WTC11 (cell line): ENCODE measurements at regions not wholly inside any gene's neighbourhood (a gene's known extent, or its start where the extent isn't known, plus 50 kb on each side); places are given as distances from the start of the nearest gene placed in this dataset.

ENCODE experiments used
- ATAC-seq: fragments of 200-7000 bp; cut with Tn5 transposase; 2 replicates; pipeline ENCODE4 v1.10.0; 2021; ENCODE audit warnings: mild to moderate bottlenecking, moderate library complexity
- CTCF ChIA-PET: fragments of 300-600 bp; sonication (Branson Sonifier 250); formaldehyde crosslinking; loops from one replicate; lab custom pipeline; 2021; ENCODE audit warnings: antibody characterized with exemption; lab: Charles Lee
- POLR2A ChIA-PET: fragments of 350-600 bp; sonication (Branson Sonifier 250); formaldehyde crosslinking; loops from one replicate; lab custom pipeline; 2021; ENCODE audit warnings: antibody characterized with exemption; lab: Charles Lee
- DNase-seq: peaks from one replicate; pipeline ENCODE4 v3.0.0; 2021; ENCODE audit warnings: low spot score
- H3K27ac Mint-ChIP-seq: 2 replicates; pipeline ENCODE4 v1.8.0; 2021; ENCODE audit warnings: mixed read lengths
- H3K27me3 Mint-ChIP-seq: 2 replicates; pipeline ENCODE4 v1.8.0; 2021; ENCODE audit warnings: low read depth, mild to moderate bottlenecking, moderate library complexity, mixed read lengths
- H3K36me3 Mint-ChIP-seq: 2 replicates; pipeline ENCODE4 v1.8.0; 2021; ENCODE audit warnings: mixed read lengths
- H3K4me1 Mint-ChIP-seq: 2 replicates; pipeline ENCODE4 v1.8.0; 2022; ENCODE audit warnings: mixed read lengths
- H3K4me3 Mint-ChIP-seq: 2 replicates; pipeline ENCODE4 v1.8.0; 2021; ENCODE audit warnings: mild to moderate bottlenecking, moderate library complexity, mixed read lengths
- H3K9me3 Mint-ChIP-seq: 2 replicates; pipeline ENCODE4 v1.8.0; 2021; ENCODE audit warnings: mixed read lengths
- CREM ChIP-seq: sonication (generic); formaldehyde crosslinking; IDR thresholded peaks from 2 replicates; pipeline ENCODE4 v1.8.1; 2022; ENCODE audit warnings: mild to moderate bottlenecking, missing genetic modification reagents, moderate library complexity
- ELF4 ChIP-seq: sonication (generic); formaldehyde crosslinking; IDR thresholded peaks from 2 replicates; pipeline ENCODE4 v1.8.1; 2022; ENCODE audit warnings: low read depth, mild to moderate bottlenecking, moderate library complexity, missing genetic modification reagents
- ERG ChIP-seq: fragments of 250-450 bp; sonication (Bioruptor Pico); IDR thresholded peaks from 2 replicates; pipeline ENCODE4 v1.8.0; 2021; ENCODE audit warnings: mild to moderate bottlenecking
- GABPB1 ChIP-seq: sonication (generic); formaldehyde crosslinking; IDR thresholded peaks from 2 replicates; pipeline ENCODE4 v1.8.1; 2023; ENCODE audit warnings: mild to moderate bottlenecking, missing genetic modification reagents
- KAT7 ChIP-seq: sonication (generic); formaldehyde crosslinking; IDR thresholded peaks from 2 replicates; pipeline ENCODE4 v1.8.1; 2023; ENCODE audit warnings: missing genetic modification reagents, mild to moderate bottlenecking, borderline replicate concordance
- MYBL2 ChIP-seq: sonication (generic); formaldehyde crosslinking; IDR thresholded peaks from 2 replicates; pipeline ENCODE4 v1.8.1; 2023; ENCODE audit warnings: mild to moderate bottlenecking, moderate library complexity, missing genetic modification reagents
- NFATC4 ChIP-seq: fragments of 250-450 bp; sonication (Bioruptor Pico); IDR thresholded peaks from 2 replicates; pipeline ENCODE4 v1.9.0; 2021; ENCODE audit warnings: mild to moderate bottlenecking
- NFE2L1 ChIP-seq: sonication (generic); formaldehyde crosslinking; IDR thresholded peaks from 2 replicates; pipeline ENCODE4 v1.8.1; 2023; ENCODE audit warnings: missing genetic modification reagents
- SMAD3 ChIP-seq: sonication (generic); formaldehyde crosslinking; IDR thresholded peaks from 2 replicates; pipeline ENCODE4 v1.8.0; 2022; ENCODE audit warnings: missing genetic modification reagents, mild to moderate bottlenecking, borderline replicate concordance
- SP1 ChIP-seq: sonication (generic); formaldehyde crosslinking; conservative IDR thresholded peaks from 2 replicates; pipeline ENCODE4 v1.8.1; 2022; ENCODE audit warnings: missing genetic modification reagents
- ZNF396 ChIP-seq: fragments of 250-450 bp; sonication (Bioruptor Pico); IDR thresholded peaks from 2 replicates; pipeline ENCODE4 v1.8.0; 2021; ENCODE audit warnings: mild to moderate bottlenecking, moderate library complexity, borderline replicate concordance
- ZNF416 ChIP-seq: fragments of 250-450 bp; sonication (Bioruptor Pico); IDR thresholded peaks from 2 replicates; pipeline ENCODE4 v1.9.0; 2021; ENCODE audit warnings: mild to moderate bottlenecking, inconsistent platforms
- TF ChIP-seq, protein P1 (sequence below): fragments of 250-450 bp; sonication (Bioruptor Pico); IDR thresholded peaks from 2 replicates; pipeline ENCODE4 v1.9.0; 2021; ENCODE audit warnings: moderate library complexity, mild to moderate bottlenecking, inconsistent platforms, borderline replicate concordance
- TF ChIP-seq, protein P2 (sequence below): sonication (generic); formaldehyde crosslinking; IDR thresholded peaks from 2 replicates; pipeline ENCODE4 v1.8.0; 2022; ENCODE audit warnings: mild to moderate bottlenecking, missing genetic modification reagents
- TF ChIP-seq, protein P3 (sequence below): fragments of 250-450 bp; sonication (Bioruptor Pico); conservative IDR thresholded peaks from 2 replicates; pipeline ENCODE4 v1.9.0; 2021; ENCODE audit warnings: mild to moderate bottlenecking
- TF ChIP-seq, protein P4 (sequence below): sonication (generic); formaldehyde crosslinking; IDR thresholded peaks from 2 replicates; pipeline ENCODE4 v1.8.0; 2022; ENCODE audit warnings: mild to moderate bottlenecking, missing genetic modification reagents

- peaks cover 23% of the 10 kb centered on the region for H3K36me3 Mint-ChIP-seq
- ATAC-seq (peak; percentile 23), DNase-seq (no peak)
- TF ChIP-seq MYBL2 (CRISPR knock-in tag) = no peak
- no peak for TF ChIP-seq ZNF416 (CRISPR knock-in tag)
- TF ChIP-seq NFATC4 = no peak
- TF ChIP-seq ELF4 (CRISPR knock-in tag) = no peak
- no peak for TF ChIP-seq SMAD3
- TF ChIP-seq, protein P1, sequence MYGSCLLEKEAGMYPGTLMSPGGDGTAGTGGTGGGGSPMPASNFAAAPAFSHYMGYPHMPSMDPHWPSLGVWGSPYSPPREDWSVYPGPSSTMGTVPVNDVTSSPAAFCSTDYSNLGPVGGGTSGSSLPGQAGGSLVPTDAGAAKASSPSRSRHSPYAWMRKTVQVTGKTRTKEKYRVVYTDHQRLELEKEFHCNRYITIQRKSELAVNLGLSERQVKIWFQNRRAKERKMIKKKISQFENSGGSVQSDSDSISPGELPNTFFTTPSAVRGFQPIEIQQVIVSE (CRISPR knock-in tag) = no peak
- TF ChIP-seq SP1 = no peak
- TF ChIP-seq ERG (CRISPR knock-in tag) = no peak
- no peak for TF ChIP-seq NFE2L1 (CRISPR knock-in tag)
- no peak for TF ChIP-seq ZNF396 (CRISPR knock-in tag)
- TF ChIP-seq, protein P2, sequence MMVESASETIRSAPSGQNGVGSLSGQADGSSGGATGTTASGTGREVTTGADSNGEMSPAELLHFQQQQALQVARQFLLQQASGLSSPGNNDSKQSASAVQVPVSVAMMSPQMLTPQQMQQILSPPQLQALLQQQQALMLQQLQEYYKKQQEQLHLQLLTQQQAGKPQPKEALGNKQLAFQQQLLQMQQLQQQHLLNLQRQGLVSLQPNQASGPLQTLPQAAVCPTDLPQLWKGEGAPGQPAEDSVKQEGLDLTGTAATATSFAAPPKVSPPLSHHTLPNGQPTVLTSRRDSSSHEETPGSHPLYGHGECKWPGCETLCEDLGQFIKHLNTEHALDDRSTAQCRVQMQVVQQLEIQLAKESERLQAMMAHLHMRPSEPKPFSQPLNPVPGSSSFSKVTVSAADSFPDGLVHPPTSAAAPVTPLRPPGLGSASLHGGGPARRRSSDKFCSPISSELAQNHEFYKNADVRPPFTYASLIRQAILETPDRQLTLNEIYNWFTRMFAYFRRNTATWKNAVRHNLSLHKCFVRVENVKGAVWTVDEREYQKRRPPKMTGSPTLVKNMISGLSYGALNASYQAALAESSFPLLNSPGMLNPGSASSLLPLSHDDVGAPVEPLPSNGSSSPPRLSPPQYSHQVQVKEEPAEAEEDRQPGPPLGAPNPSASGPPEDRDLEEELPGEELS (CRISPR knock-in tag) = no peak
- TF ChIP-seq CREM (CRISPR knock-in tag) = no peak
- CTCF ChIA-PET = no interaction called here
- no peak overlapping the region; the same call in 1 of the 2 replicates for H3K4me3 Mint-ChIP-seq
- POLR2A ChIA-PET = no interaction called here
- peaks cover 19% of the 10 kb centered on the region for H3K9me3 Mint-ChIP-seq
- H3K27ac Mint-ChIP-seq = peak overlapping the region; percentile 95
- H3K4me1 Mint-ChIP-seq = peaks cover 58% of the 10 kb centered on the region
- H3K27me3 Mint-ChIP-seq = no peaks in the 10 kb centered on the region
Observed at GRCh38 chr14:61103541-61104339, 122.7 kb downstream of the SLC38A6 start.

GRCh38 chr14:61102549-61103466 is 121.8 kb downstream of the SLC38A6 start:
- POLR2A ChIA-PET = no interaction called here
- peak; percentile 8 for ATAC-seq
- Mint-ChIP-seq H3K9me3 (peaks cover 24% of the 10 kb centered on the region), H3K4me1 (peaks cover 54% of the 10 kb centered on the region)
- TF ChIP-seq, protein P3, sequence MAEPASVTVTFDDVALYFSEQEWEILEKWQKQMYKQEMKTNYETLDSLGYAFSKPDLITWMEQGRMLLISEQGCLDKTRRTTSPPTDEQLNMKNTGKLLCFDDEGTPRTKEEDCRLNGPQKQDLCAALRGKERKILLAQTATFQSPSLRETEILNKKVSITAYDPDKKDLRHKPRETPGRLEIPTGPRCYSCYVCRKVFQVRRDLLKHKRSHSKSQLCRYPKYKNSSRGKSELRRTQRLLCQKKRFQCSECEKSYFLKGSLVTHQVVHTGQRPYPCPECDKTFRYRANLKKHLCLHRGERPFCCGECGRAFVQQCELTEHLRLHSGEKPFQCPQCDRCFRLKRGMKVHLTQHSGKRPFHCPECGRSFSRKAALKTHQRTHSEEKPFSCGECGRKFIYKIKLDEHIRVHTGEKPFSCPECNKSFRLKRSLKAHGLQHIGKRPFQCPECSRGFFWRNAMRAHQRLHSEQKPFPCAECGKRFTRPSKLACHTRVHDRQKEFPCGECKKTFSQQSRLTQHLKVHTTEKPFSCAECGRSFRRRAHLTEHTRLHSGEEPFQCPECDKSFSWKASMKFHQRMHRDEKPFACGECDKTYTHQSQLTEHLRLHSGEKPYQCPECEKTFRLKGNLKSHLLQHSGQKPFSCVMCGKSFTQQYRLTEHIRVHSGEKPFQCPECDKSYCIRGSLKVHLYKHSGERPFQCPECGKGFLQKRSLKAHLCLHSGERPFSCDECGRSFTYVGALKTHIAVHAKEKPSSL (CRISPR knock-in tag) = no peak
- TF ChIP-seq KAT7 = no peak
- TF ChIP-seq GABPB1 (CRISPR knock-in tag) = peak; percentile 48
- no peak for TF ChIP-seq ZNF396 (CRISPR knock-in tag)
- TF ChIP-seq, protein P4, sequence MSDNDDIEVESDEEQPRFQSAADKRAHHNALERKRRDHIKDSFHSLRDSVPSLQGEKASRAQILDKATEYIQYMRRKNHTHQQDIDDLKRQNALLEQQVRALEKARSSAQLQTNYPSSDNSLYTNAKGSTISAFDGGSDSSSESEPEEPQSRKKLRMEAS (CRISPR knock-in tag) = no peak
- TF ChIP-seq ELF4 (CRISPR knock-in tag) = no peak
- TF ChIP-seq, all 79 proteins: peak for 1
- Mint-ChIP-seq H3K36me3 (peaks cover 32% of the 10 kb centered on the region), H3K27me3 (no peaks in the 10 kb centered on the region), H3K4me3 (no peak overlapping the region), H3K27ac (peak overlapping the region; percentile 95)
- no peak for DNase-seq
- CTCF ChIA-PET = no interaction called here
